Parathyroid adenoma (tissue), 2 donors: ENCODE measurements at regions not wholly inside any gene's neighbourhood (a gene's known extent, or its start where the extent isn't known, plus 50 kb on each side); places are given as distances from the start of the nearest gene placed in this dataset.
"Not testable (repeated sequence)": the region's sequence is repeated elsewhere in the genome, so short reads cannot be mapped to it uniquely, and the experiment has no call there.

Experiments used
- H2AFZ ChIP-seq: fragments of 300-600 bp; sonication (generic); one replicate; pipeline ENCODE4 v1.7.0; 2017; ENCODE audit warnings: antibody characterized with exemption, mild to moderate bottlenecking
- H3K27ac ChIP-seq: fragments of 300-600 bp; sonication (generic); one replicate; pipeline ENCODE4 v1.7.0; 2017
- H3K27me3 ChIP-seq: fragments of 300-600 bp; sonication (generic); one replicate; pipeline ENCODE4 v1.7.0; 2017; ENCODE audit warnings: low read length; ENCODE audit not compliant: control insufficient read depth, insufficient read depth
- H3K36me3 ChIP-seq: fragments of 300-600 bp; sonication (generic); one replicate; pipeline ENCODE4 v1.7.0; 2017; ENCODE audit warnings: low read length; ENCODE audit not compliant: control insufficient read depth, insufficient read depth
- H3K4me1 ChIP-seq: fragments of 300-600 bp; sonication (generic); one replicate; pipeline ENCODE4 v1.7.0; 2017; ENCODE audit warnings: control low read depth
- H3K4me2 ChIP-seq: fragments of 300-600 bp; sonication (generic); one replicate; pipeline ENCODE4 v1.7.0; 2017; ENCODE audit warnings: low read length
- H3K4me3 ChIP-seq: fragments of 300-600 bp; sonication (generic); one replicate; pipeline ENCODE4 v1.7.0; 2017; ENCODE audit warnings: low read depth, low read length
- H3K79me2 ChIP-seq: fragments of 300-600 bp; sonication (generic); one replicate; pipeline ENCODE4 v1.7.0; 2017; ENCODE audit warnings: control low read depth
- H3K9ac ChIP-seq: fragments of 300-600 bp; sonication (generic); one replicate; pipeline ENCODE4 v1.7.0; 2017; ENCODE audit warnings: mild to moderate bottlenecking
- H3K9me3 ChIP-seq: fragments of 300-600 bp; sonication (generic); one replicate; pipeline ENCODE4 v1.7.0; 2017; ENCODE audit warnings: low read length; ENCODE audit not compliant: control insufficient read depth
- TF ChIP-seq, protein P1 (sequence below): fragments of 300-600 bp; sonication (generic); IDR thresholded peaks from one replicate; pipeline ENCODE4 v1.7.0; 2017; ENCODE audit warnings: antibody characterized with exemption, mild to moderate bottlenecking
- donor health status: primary hyperparathyroidism.

DNA sequence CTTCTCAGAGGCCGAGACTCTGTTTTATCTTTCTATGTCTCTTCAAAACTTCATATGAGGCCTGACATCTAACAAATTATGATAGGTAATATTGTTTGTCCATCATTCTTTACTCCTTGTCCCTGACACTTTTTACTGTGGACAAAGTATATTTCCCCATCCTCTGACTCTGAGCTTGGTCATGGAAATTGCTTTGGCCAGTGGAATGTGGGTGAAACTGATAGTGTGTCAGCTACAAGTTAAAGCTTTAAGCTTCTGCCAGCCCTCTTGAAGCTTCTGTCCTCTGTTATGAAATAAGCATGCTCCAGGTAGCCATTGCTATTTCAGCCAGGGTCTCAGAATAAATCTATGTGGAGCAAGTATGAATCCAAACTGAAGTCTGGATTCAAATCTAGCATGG, 604.6 kb downstream of the BCOR start:
- Histone ChIP-seq H3K4me1 (no peaks in the 10 kb centered on the region), H2AFZ (no peak overlapping the region), H3K4me3 (no peak overlapping the region), H3K36me3 (no peaks in the 10 kb centered on the region), H3K4me2 (no peak overlapping the region), H3K27me3 (no peaks in the 10 kb centered on the region), H3K79me2 (no peaks in the 10 kb centered on the region), H3K9me3 (no peaks in the 10 kb centered on the region), H3K9ac (no peak overlapping the region), H3K27ac (no peak overlapping the region)
- TF ChIP-seq, protein P1, sequence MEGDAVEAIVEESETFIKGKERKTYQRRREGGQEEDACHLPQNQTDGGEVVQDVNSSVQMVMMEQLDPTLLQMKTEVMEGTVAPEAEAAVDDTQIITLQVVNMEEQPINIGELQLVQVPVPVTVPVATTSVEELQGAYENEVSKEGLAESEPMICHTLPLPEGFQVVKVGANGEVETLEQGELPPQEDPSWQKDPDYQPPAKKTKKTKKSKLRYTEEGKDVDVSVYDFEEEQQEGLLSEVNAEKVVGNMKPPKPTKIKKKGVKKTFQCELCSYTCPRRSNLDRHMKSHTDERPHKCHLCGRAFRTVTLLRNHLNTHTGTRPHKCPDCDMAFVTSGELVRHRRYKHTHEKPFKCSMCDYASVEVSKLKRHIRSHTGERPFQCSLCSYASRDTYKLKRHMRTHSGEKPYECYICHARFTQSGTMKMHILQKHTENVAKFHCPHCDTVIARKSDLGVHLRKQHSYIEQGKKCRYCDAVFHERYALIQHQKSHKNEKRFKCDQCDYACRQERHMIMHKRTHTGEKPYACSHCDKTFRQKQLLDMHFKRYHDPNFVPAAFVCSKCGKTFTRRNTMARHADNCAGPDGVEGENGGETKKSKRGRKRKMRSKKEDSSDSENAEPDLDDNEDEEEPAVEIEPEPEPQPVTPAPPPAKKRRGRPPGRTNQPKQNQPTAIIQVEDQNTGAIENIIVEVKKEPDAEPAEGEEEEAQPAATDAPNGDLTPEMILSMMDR = no peak

GRCh38 chrX:39497117-39497516, 600.6 kb downstream of the BCOR start:
- not testable (repeated sequence) for H3K79me2 ChIP-seq, H2AFZ ChIP-seq, H3K36me3 ChIP-seq, H3K9ac ChIP-seq, H3K9me3 ChIP-seq, H3K4me2 ChIP-seq, H3K27ac ChIP-seq, H3K4me1 ChIP-seq, H3K4me3 ChIP-seq, H3K27me3 ChIP-seq

GRCh38 chrX:39497702-39498265, 600.0 kb downstream of the BCOR start:
- no peaks in the 10 kb centered on the region for H3K79me2 ChIP-seq
- TF ChIP-seq, protein P1 = no peak
- H3K4me3 ChIP-seq = no peak overlapping the region
- no peaks in the 10 kb centered on the region for H3K9me3 ChIP-seq
- no peak overlapping the region for H3K4me2 ChIP-seq
- H3K27ac ChIP-seq = no peak overlapping the region
- H3K36me3 ChIP-seq = no peaks in the 10 kb centered on the region
- H3K27me3 ChIP-seq = no peaks in the 10 kb centered on the region
- H3K9ac ChIP-seq = no peak overlapping the region
- no peak overlapping the region for H2AFZ ChIP-seq
- no peaks in the 10 kb centered on the region for H3K4me1 ChIP-seq

DNA sequence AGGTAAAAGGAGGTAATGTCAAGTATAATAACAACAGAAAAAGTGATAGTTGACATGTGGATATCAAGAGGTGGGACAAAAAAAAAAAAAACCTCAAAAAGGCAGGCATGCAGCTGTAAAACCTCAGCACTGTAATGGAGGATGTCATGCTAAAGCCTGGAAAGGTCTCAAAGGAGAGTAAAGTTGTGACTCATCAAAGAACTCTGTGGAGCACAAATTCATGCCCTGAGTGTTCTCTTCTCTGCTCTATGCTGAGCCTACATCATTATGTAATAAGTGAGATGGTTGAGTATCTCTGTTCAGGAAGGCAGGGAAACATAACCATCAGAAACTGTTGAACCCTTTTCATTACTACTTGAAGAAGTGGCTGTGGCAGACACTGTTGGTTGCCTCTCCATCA, 597.8 kb downstream of the BCOR start:
- H3K9ac ChIP-seq = no peak overlapping the region
- H3K4me1 ChIP-seq = no peaks in the 10 kb centered on the region
- no peaks in the 10 kb centered on the region for H3K79me2 ChIP-seq
- no peaks in the 10 kb centered on the region for H3K9me3 ChIP-seq
- TF ChIP-seq, protein P1 = no peak
- H3K27me3 ChIP-seq = no peaks in the 10 kb centered on the region
- H3K4me3 ChIP-seq = no peak overlapping the region
- H2AFZ ChIP-seq = no peak overlapping the region
- H3K36me3 ChIP-seq = no peaks in the 10 kb centered on the region
- H3K27ac ChIP-seq = no peak overlapping the region
- H3K4me2 ChIP-seq = no peak overlapping the region

GRCh38 chrX:39501822-39502221, 595.9 kb downstream of the BCOR start:
- no peaks in the 10 kb centered on the region for H3K36me3 ChIP-seq

More at GRCh38 chrX:39501822-39502221, 595.9 kb downstream of the BCOR start:
- Histone ChIP-seq H3K4me1 (no peaks in the 10 kb centered on the region), H2AFZ (no peak overlapping the region), H3K27me3 (no peaks in the 10 kb centered on the region), H3K9ac (no peak overlapping the region), H3K4me3 (no peak overlapping the region), H3K9me3 (no peaks in the 10 kb centered on the region), H3K27ac (no peak overlapping the region), H3K4me2 (no peak overlapping the region), H3K79me2 (no peaks in the 10 kb centered on the region)
- TF ChIP-seq, protein P1 = no peak
